ENCODE measurements at regions not wholly inside any gene's neighbourhood (a gene's known extent, or its start where the extent isn't known, plus 50 kb on each side); places are given as distances from the start of the nearest gene placed in this dataset.
A peak's percentile ranks its signal among the peaks of the same experiment; 100 is the strongest.
"Not testable (repeated sequence)": the region's sequence is repeated elsewhere in the genome, so short reads cannot be mapped to it uniquely, and the experiment has no call there.

- no peak for DNase-seq
Measured at GRCh38 chr6:68233623-68234022, 401.5 kb upstream of the ADGRB3 start.

- DNase-seq = no peak
Measured at GRCh38 chr6:68229566-68229965, 405.5 kb upstream of the ADGRB3 start.

- peak; percentile 46 for DNase-seq
Measured at GRCh38 chr6:68226460-68226859, 408.6 kb upstream of the ADGRB3 start.

- DNase-seq = no peak
Measured at GRCh38 chr6:68225729-68226128, 409.4 kb upstream of the ADGRB3 start.

DNA sequence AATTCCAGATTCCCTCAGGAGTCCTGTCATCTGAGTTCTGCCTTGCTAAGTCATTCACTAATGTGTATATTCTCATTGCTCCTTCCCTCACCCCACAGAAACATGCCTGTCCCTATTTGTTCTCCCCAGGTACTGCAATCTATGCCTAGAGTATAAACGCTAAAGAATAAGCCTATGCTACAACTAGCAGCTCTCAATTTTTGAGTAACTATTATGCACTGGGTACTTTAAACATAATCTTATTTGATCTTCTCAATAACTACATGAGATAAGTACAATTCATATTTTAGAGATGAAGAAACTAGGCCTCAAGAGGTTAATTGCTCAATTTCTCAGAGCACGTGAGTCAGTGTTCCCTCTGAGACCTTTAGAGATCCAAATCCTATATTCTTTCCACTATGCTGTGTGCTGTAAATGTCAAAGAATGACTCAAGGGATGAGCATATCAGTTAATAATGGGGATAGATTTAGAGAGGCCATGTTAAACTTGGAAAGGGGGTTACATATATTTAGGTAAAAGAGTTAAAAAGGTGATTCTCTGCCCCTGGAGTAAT is 423.8 kb upstream of the ADGRB3 start:
- DNase-seq = no peak

- DNase-seq = not testable (repeated sequence)
Measured at GRCh38 chr6:68207612-68208011, 427.5 kb upstream of the ADGRB3 start.

DNA sequence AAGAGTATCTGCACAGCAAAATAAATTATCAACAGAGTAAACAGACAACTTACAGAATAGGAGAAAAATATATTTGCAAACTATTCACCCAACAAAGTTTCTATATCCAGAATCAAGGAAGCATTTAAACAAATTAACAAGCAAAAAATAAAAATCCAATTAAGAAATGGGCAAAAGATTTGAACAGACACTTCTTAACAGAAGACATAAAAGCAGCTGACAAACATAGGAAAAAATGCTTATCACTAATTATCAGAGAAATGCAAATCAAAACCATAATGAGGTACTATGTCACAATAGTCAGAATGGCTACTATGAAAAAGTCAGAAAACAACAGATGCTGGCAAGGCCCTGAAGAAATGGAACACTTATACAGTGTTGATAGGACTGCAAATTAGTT is 434.2 kb upstream of the ADGRB3 start:
- DNase-seq = no peak

- DNase-seq = no peak
Measured at GRCh38 chr6:68197356-68197755, 437.7 kb upstream of the ADGRB3 start.

DNA sequence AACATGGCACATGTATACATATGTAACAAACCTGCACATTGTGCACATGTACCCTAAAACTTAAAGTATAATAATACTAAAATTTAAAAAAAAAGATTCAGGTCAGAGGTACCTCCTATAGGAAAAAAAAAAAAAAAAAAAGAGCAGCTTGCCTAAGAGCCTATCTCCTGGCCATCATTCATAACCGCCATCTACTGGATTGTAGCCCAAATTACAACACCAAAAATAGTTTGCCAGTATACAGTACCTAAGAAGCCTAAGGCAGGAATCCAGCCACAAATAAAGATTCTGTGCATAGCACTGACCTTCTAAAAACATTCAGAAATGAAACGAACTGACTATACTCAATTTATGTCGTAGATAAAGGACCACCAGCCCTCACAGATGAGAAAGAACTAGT is 438.4 kb upstream of the ADGRB3 start:
- peak; percentile 72 for DNase-seq

- not testable (repeated sequence) for DNase-seq
Measured at GRCh38 chr6:68195753-68196152, 439.3 kb upstream of the ADGRB3 start.

GRCh38 chr6:68194846-68195478 is 440.1 kb upstream of the ADGRB3 start:
- no peak for DNase-seq

DNA sequence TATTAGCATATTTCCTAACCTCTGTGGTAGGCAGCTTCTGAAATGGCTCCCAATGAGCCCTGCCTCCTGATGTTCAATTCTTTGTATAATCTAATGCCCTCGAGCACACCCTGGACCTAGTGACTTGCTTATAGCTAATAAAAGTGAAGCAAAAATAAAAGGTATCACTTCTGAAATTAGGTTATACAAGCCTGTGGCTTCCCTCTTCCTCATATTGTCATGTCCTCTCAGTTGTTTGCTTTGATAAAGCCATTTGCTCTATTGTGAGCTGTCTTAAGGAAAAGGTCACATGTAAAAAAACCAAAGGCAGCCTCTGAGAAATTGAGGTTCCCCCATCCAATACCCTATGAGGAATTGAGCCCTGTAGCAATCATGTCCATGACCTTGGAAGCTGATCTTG is 442.1 kb upstream of the ADGRB3 start:
- DNase-seq = peak; percentile 45

DNA sequence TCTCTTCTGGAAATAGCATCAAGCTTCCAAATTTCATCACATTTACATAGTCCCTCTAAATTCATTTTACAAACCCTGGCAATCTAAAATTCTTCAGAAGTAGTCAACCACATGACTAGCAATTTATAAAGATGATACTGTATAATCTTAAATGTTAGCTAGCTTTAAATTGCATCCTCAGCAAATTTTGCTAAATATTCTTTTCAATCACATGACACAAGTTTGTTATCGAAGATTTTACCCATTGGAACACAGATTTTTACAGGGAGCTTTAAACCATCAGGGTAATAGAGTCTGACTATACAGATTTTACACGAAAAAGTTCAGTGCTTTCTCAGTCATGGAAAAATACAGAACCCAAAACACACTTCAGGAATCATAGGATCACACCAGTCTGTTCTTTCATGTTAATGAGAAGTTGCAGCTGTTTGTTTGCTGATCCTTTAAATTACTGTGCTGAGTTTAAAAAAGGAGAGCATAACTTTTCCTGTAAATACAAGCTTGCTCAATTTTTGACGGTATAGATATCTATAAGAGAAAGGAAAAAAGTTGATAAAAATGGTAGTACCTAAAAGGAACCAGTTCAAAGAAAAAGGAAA is 445.8 kb upstream of the ADGRB3 start:
- DNase-seq = no peak

DNA sequence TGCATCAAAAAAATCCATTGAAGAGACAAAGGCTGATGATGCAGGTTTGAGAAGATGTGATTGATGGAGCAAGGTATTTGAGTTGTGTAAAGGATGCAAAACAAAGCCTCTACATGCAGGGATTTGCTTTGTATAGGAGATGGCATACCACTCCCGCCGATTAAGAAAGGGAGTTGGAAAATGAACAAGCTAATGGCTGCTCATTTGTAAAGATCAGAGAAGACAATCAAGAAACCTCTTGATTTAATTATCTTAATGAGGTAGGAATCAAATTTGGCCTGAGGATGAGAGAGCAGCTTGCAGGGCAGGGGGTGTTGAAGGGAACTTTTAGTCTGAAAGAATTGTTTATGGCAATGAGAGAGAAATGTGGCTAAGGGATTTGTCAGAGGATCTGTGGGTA is 448.2 kb upstream of the ADGRB3 start:
- no peak for DNase-seq

GRCh38 chr6:68182386-68182785 is 452.7 kb upstream of the ADGRB3 start:
- no peak for DNase-seq

- DNase-seq = not testable (repeated sequence)
Measured at GRCh38 chr6:68181027-68181426, 454.1 kb upstream of the ADGRB3 start.

DNA sequence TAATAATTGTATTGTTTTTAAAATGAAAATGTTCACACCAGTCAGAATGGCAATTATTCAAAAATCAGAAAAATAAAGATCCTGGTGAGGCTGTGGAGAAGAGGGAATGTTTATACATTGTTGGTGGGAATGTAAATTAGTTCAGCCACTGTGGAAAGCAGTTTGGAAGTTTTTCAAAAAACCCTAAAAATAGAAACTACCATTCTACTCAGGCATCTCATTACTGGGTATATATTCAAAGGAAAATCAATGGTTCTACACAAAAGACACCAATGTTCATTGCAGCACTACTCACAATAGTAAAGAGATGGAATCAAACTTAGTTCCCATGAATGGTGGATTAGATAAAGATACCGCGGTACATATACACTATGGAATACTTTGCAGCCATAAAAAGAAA is 461.5 kb upstream of the ADGRB3 start:
- no peak for DNase-seq

DNA sequence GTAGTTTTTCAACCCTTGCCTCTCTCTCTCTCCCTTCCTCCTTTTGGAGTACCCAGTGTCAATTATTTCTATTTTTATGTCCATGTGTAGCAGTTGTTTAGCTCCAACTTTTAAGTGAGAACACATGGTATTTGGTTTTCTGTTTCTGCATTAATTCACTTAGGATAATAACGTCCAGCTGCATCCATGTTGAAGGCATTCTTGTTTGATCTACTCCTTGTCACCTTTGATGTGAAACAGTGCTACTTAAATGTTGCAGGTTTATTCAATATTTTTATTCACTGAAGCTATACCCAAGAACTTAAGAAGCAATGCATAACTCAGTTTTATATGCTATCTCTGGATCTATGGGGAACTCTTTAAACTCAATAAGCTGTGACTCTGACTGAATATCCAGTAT is 465.2 kb upstream of the ADGRB3 start:
- no peak for DNase-seq

DNA sequence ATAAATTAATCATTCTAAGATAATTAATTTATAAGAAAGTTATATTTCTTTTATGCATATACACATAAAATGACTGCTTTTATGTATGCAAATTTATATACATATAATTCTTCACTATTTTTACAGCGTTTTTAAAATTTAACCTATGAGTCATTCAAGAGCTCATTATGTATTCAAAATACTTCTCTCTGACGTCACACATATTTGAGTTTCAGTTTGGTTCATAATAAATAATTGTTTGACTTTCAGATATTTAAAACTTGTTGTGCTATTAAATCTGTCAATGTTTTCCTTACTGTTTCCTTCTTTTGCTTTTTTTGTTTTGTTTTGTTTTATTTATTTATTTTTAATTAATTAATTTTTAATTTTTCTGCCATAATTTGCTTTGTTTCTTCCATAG is 467.5 kb upstream of the ADGRB3 start:
- DNase-seq = no peak

DNA sequence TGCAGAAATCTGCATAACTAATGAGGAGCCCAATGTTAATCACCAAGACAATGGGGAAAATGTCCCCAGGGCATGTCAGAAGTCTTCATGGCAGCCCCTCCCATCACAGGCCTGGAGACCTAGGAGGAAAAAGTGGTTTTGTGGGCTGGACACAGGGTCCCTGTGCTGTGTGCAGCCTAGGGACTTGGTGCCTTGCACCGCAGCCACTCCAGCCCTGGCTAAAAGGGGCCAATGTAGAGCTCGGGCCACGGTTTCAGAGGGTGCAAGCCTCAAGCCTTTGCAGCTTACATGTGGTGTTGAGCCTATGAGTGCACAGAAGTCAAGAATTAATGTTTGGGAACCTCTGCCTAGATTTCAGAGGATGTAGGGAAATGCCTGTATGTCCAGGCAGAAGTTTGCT is 474.3 kb upstream of the ADGRB3 start:
- not testable (repeated sequence) for DNase-seq

DNA sequence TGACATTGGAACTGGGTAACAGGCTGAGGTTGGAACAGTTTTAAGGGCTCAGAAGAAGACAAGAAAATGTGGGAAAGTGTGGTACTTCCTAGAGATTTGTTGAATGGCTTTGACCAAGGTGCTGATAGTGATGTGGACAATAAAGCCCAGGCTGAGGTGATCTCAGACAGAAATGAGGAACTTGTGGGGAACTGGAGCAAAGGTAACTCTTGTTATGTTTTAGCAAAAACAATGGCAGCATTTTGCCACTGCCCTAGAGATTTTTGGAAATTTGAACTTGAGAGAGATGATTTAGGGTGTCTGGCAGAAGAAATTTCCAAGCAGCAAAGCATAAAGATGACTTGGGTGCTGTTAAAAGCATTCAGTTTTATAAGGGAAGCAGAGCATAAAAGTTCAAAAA is 474.7 kb upstream of the ADGRB3 start:
- peak; percentile 7 for DNase-seq

GRCh38 chr6:68159433-68159832 is 475.6 kb upstream of the ADGRB3 start:
- no peak for DNase-seq

- no peak for DNase-seq
Measured at GRCh38 chr6:68158256-68158655, 476.8 kb upstream of the ADGRB3 start.

DNA sequence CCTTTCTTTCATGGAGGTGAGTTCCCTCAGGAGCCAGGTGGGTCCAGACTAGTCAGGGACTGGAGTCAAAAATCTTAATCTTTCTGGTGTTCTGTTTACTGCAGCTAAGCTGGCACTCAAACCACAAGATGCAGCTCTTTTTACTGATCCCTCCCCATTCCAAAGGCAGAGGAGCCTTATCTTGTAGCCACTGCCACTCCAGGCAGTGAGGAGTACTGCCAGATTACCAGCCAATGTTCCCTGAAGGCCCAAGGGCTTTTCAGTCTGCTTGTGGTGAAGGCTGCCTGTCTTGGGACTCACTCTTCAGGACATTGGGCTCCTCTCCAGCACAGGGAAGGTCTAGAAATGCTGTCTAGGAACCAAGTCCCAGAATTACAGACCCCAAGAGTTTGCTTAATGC is 490.4 kb upstream of the ADGRB3 start:
- no peak for DNase-seq

- DNase-seq = no peak
Measured at GRCh38 chr6:68141190-68141589, 493.9 kb upstream of the ADGRB3 start.

Data from MV-4-11 (cell line).